GM03348 (cell line): ENCODE measurements at regions not wholly inside any gene's neighbourhood (a gene's known extent, or its start where the extent isn't known, plus 50 kb on each side); places are given as distances from the start of the nearest gene placed in this dataset.
"Not testable (repeated sequence)": the region's sequence is repeated elsewhere in the genome, so short reads cannot be mapped to it uniquely, and the experiment has no call there.

Experiments
- DNase-seq: peaks from one replicate; pipeline ENCODE4 v3.0.0; 2012; ENCODE audit warnings: low spot score

GRCh38 chr1:45258059-45258650, 51.8 kb upstream of the ZSWIM5 start:
- DNase-seq = no peak

- no peak for DNase-seq
Observed at GRCh38 chr1:45259053-45259452, 52.6 kb upstream of the ZSWIM5 start.

GRCh38 chr1:45260244-45260643, 53.8 kb upstream of the ZSWIM5 start:
- no peak for DNase-seq

- DNase-seq = no peak
Observed at GRCh38 chr1:45263132-45263531, 56.7 kb upstream of the ZSWIM5 start.

- DNase-seq = no peak
Observed at GRCh38 chr1:45265244-45265643, 58.8 kb upstream of the ZSWIM5 start.

GRCh38 chr1:45266151-45266801, 59.9 kb upstream of the ZSWIM5 start:
- DNase-seq = no peak

- not testable (repeated sequence) for DNase-seq
Observed at GRCh38 chr1:45268310-45268709, 58.4 kb upstream of the HPDL start.

- DNase-seq = not testable (repeated sequence)
Observed at GRCh38 chr1:45272267-45272666, 54.4 kb upstream of the HPDL start.

GRCh38 chr1:45272913-45273371, 53.8 kb upstream of the HPDL start:
- DNase-seq = peak; percentile 31

GRCh38 chr1:45275054-45275453, 51.6 kb upstream of the HPDL start:
- DNase-seq = no peak
